HL-60 (cell line): ENCODE measurements at regions not wholly inside any gene's neighbourhood (a gene's known extent, or its start where the extent isn't known, plus 50 kb on each side); places are given as distances from the start of the nearest gene placed in this dataset.
"Not testable (repeated sequence)": the region's sequence is repeated elsewhere in the genome, so short reads cannot be mapped to it uniquely, and the experiment has no call there.

Experiments used
- DNase-seq, 2 experiments: peaks; one replicate each; pipeline ENCODE4 v3.0.0-alpha.2; 2010 to 2020; ENCODE audit warnings: low read depth in 1 of 2, low spot score in 1 of 2
- H3K27ac ChIP-seq: fragments of 250-450 bp; sonication (Bioruptor Pico); replicated peaks from 2 replicates; pipeline ENCODE4 v1.5.1; 2020; ENCODE audit warnings: mild to moderate bottlenecking, moderate library complexity
- H3K27me3 ChIP-seq: fragments of 250-450 bp; sonication (Bioruptor Pico); 2 replicates; pipeline ENCODE4 v1.5.1; 2021; ENCODE audit warnings: mild to moderate bottlenecking, moderate library complexity; ENCODE audit not compliant: insufficient read depth, poor library complexity, severe bottlenecking
- H3K4me3 ChIP-seq: replicated peaks from 2 replicates; pipeline ENCODE4 v1.5.1; 2011; ENCODE audit warnings: mild to moderate bottlenecking, control low read depth, low read length; ENCODE audit not compliant: insufficient read depth
- GABPA ChIP-seq: IDR thresholded peaks from 2 replicates; pipeline ENCODE4 v1.6.1; 2012; ENCODE audit warnings: low read depth
- POLR2AphosphoS5 ChIP-seq: IDR thresholded peaks from 2 replicates; pipeline ENCODE4 v1.6.1; 2012; ENCODE audit warnings: low read depth
- SPI1 ChIP-seq: IDR thresholded peaks from 2 replicates; pipeline ENCODE4 v1.6.1; 2012; ENCODE audit warnings: low read depth, mild to moderate bottlenecking, borderline replicate concordance
- TF ChIP-seq, protein P1 (sequence below): IDR thresholded peaks from one replicate; pipeline ENCODE4 v1.5.1; 2011; ENCODE audit warnings: low read length, control low read depth, inconsistent platforms; ENCODE audit not compliant: insufficient read depth
- TF ChIP-seq, protein P2 (sequence below): IDR thresholded peaks from 2 replicates; pipeline ENCODE4 v1.6.1; 2012; ENCODE audit warnings: low read depth; ENCODE audit not compliant: insufficient replicate concordance

DNA sequence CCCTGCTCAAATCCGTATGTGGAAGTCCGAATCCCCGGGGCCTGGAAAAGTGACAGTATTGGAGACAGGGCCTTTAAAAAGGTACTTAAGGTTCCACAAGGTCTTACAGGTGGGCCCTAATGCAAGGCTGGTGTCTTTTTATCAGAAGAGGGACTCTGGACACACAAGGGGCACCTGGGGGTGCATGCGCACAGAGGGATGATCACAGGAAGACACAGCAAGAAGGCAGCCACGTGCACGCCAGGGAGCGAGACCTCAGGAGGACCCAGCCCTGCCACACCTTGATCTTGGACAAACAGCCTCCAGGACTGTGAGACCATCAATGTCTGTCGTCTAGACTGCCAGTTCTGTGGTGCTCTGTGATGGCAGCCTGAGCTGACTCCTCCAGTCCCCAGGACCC, 96.5 kb downstream of the SHANK2 start:
- TF ChIP-seq SPI1, result no peak
- TF ChIP-seq, protein P1, sequence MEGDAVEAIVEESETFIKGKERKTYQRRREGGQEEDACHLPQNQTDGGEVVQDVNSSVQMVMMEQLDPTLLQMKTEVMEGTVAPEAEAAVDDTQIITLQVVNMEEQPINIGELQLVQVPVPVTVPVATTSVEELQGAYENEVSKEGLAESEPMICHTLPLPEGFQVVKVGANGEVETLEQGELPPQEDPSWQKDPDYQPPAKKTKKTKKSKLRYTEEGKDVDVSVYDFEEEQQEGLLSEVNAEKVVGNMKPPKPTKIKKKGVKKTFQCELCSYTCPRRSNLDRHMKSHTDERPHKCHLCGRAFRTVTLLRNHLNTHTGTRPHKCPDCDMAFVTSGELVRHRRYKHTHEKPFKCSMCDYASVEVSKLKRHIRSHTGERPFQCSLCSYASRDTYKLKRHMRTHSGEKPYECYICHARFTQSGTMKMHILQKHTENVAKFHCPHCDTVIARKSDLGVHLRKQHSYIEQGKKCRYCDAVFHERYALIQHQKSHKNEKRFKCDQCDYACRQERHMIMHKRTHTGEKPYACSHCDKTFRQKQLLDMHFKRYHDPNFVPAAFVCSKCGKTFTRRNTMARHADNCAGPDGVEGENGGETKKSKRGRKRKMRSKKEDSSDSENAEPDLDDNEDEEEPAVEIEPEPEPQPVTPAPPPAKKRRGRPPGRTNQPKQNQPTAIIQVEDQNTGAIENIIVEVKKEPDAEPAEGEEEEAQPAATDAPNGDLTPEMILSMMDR, result no peak
- no peak for TF ChIP-seq POLR2AphosphoS5
- TF ChIP-seq, protein P2, sequence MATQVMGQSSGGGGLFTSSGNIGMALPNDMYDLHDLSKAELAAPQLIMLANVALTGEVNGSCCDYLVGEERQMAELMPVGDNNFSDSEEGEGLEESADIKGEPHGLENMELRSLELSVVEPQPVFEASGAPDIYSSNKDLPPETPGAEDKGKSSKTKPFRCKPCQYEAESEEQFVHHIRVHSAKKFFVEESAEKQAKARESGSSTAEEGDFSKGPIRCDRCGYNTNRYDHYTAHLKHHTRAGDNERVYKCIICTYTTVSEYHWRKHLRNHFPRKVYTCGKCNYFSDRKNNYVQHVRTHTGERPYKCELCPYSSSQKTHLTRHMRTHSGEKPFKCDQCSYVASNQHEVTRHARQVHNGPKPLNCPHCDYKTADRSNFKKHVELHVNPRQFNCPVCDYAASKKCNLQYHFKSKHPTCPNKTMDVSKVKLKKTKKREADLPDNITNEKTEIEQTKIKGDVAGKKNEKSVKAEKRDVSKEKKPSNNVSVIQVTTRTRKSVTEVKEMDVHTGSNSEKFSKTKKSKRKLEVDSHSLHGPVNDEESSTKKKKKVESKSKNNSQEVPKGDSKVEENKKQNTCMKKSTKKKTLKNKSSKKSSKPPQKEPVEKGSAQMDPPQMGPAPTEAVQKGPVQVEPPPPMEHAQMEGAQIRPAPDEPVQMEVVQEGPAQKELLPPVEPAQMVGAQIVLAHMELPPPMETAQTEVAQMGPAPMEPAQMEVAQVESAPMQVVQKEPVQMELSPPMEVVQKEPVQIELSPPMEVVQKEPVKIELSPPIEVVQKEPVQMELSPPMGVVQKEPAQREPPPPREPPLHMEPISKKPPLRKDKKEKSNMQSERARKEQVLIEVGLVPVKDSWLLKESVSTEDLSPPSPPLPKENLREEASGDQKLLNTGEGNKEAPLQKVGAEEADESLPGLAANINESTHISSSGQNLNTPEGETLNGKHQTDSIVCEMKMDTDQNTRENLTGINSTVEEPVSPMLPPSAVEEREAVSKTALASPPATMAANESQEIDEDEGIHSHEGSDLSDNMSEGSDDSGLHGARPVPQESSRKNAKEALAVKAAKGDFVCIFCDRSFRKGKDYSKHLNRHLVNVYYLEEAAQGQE, result no peak
- TF ChIP-seq GABPA, result no peak
- Histone ChIP-seq H3K27me3 (no peaks in the 10 kb centered on the region), H3K4me3 (no peak overlapping the region), H3K27ac (no peak overlapping the region)
- no peak for DNase-seq

DNA sequence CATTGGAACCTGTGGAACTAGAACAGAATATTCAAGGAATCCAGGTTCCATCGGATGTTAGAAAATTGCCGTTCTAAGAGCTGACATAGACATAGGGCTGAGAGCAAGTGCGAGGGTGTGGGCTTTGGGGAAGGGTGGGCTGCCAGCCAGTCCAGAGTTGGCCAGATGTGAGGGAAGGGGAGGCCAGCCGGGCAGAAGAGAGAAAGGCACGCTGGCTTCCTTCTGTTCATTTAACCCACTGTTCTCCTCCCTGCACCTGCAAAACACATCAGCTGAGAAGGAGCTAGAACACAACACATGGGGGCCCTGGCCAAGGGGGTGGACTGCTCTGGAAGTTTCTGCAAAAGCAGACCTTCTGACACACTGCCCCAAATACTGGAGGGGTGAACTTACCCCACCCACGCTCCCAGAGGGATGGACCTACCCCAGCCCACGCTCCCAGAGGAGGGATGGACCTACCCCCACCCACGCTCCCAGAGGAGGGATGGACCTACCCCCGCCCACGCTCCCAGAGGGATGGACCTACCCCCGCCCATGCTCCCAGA, 98.0 kb downstream of the SHANK2 start:
- TF ChIP-seq, protein P2, result no peak
- TF ChIP-seq SPI1, result no peak
- Histone ChIP-seq H3K27ac (no peak overlapping the region), H3K27me3 (no peaks in the 10 kb centered on the region), H3K4me3 (no peak overlapping the region)
- DNase-seq, result no peak

DNA sequence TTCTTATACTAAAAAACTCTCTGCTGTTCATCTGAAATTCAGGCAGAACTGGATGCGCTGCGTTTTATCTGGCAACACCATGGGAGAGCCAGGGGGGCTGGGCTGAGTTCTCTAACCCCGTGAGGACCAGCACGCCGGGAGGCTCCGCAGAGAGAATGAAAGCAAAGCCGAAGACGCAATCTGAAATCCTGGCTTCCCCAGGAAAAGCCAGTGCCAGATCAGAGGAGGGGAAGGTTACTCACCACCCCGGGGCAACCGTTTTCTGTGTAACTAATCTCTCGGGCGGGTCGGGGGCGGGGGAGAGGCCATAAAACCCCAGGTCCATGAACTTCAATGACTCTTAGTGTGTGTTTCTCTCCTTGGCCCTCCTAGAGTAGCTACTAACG, 99.4 kb downstream of the SHANK2 start:
- Histone ChIP-seq H3K4me3 (no peak overlapping the region), H3K27me3 (no peaks in the 10 kb centered on the region), H3K27ac (no peak overlapping the region)
- TF ChIP-seq, protein P2, result no peak
- TF ChIP-seq GABPA, result no peak
- no peak for TF ChIP-seq SPI1
- TF ChIP-seq, protein P1, result no peak
- TF ChIP-seq POLR2AphosphoS5, result no peak
- DNase-seq, result no peak

DNA sequence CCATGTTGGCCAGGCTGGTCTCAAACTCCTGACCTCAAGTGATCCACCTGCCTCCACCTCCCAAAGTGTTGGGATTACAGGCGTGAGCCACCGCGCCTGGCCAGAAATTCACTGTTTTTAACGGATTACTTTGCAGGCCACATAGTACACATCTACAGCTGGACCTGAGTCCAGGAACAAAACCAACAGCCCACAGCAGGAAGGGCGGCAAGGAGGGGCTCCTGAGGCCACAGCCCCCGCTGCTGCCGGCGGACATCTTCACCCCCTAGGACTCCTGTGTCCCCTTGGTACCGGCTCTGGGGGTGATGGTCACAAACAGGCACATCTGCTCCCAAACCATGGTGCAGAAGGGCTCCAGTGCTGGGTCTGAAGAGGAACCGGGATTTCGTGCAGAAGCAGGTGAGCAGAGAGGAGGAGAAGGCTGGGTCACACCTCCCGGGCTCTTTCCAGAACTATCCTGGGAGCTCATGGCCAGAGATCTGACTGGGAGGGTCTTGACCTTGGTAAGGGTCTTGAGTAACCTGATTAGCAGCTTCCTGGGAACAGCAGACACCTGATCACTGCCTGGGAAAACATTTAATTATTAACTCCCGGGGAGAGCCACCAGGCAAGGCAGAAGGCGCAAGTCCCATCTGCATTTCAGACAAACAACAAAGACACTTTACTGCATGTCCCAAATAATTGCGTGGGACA, 99.9 kb downstream of the SHANK2 start:
- H3K27me3 ChIP-seq, H3K4me3 ChIP-seq, DNase-seq, H3K27ac ChIP-seq: not testable (repeated sequence)
